Right lobe of liver (tissue), 4 donors: ENCODE measurements at regions not wholly inside any gene's neighbourhood (a gene's known extent, or its start where the extent isn't known, plus 50 kb on each side); places are given as distances from the start of the nearest gene placed in this dataset.

Experiments
- POLR2A ChIP-seq: fragments of 450-650 bp; IDR thresholded peaks from one replicate; pipeline ENCODE4 v1.6.1; 2017; ENCODE audit warnings: antibody characterized with exemption, mild to moderate bottlenecking
- TF ChIP-seq, protein P1 (sequence below), 4 donors: fragments of 200-600 bp in 3 of 4; fragments of 450-650 bp in 1 of 4; IDR thresholded peaks; one replicate each; pipeline versions ENCODE4 v1.5.1 to v1.8.0; 2016 to 2022; ENCODE audit warnings: antibody characterized with exemption in 4 of 4, mild to moderate bottlenecking in 2 of 4
- donor health status: DM: no; HTN: no; CAD: no.
- donor health status: DM: no; HTN: no; CAD: no.
- donor health status: DM: no; HTN: yes; CAD: no.

DNA sequence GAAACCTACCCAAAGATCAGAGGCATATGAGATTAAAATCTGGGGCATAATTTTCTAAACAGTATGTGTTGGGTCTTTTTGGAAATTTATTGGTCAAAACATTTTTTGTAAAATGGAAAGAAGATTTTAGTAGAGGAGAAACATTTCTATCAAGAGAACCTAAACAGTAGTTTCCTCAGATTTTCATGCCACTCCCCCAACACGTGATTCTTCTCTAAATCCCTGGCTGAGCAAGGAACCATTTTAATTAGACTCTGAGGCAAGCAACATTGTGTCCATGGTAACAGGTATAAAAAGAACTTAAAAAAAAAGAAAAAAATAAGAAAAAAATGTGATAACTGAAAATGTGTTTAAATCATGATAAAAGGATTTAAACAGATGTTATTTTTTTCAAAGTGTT, 1105.2 kb upstream of the ZEB2 start:
- TF ChIP-seq, protein P1, sequence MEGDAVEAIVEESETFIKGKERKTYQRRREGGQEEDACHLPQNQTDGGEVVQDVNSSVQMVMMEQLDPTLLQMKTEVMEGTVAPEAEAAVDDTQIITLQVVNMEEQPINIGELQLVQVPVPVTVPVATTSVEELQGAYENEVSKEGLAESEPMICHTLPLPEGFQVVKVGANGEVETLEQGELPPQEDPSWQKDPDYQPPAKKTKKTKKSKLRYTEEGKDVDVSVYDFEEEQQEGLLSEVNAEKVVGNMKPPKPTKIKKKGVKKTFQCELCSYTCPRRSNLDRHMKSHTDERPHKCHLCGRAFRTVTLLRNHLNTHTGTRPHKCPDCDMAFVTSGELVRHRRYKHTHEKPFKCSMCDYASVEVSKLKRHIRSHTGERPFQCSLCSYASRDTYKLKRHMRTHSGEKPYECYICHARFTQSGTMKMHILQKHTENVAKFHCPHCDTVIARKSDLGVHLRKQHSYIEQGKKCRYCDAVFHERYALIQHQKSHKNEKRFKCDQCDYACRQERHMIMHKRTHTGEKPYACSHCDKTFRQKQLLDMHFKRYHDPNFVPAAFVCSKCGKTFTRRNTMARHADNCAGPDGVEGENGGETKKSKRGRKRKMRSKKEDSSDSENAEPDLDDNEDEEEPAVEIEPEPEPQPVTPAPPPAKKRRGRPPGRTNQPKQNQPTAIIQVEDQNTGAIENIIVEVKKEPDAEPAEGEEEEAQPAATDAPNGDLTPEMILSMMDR (IDR thresholded peaks at IDR 0.05), result no peak
- TF ChIP-seq POLR2A, result no peak
